ENCODE measurements at regions not wholly inside any gene's neighbourhood (a gene's known extent, or its start where the extent isn't known, plus 50 kb on each side); places are given as distances from the start of the nearest gene placed in this dataset.
"Not testable (repeated sequence)": the region's sequence is repeated elsewhere in the genome, so short reads cannot be mapped to it uniquely, and the experiment has no call there.

DNA sequence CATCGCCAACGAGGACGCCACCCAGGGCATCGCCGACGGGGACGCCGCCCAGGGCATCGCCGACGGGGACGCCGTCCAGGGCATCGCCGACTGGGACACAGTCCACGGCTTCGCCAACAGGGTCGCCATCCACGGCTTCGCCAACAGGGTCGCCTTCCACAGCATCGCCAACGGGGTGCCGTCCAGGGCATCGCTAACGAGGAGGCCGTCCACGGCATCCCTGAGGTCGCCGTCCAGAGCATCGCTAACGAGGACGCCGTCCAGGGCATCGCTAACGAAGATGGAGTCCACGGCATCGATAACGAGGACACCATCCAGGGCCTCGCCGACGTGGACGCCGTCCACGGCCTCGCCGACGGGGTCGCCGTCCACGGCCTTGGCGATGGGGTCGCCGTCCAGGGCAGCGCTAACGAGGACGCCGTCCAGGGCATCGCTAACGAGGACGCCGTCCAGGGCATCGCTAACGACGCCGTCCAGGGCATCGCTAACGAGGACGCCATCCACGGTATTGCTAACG lies 947.8 kb downstream of the TUBA3C start:
- no peak overlapping the region for H3K27ac ChIP-seq (ENCODE audit: low read length)
- ATAC-seq (no peak), DNase-seq (no peak)
- no peaks in the 10 kb centered on the region for H3F3A ChIP-seq (ENCODE audit: low read length, unreplicated experiment)
- H3K9me3 ChIP-seq (ENCODE audit: low read length): peaks cover 29% of the 10 kb centered on the region
- H4K20me1 ChIP-seq (ENCODE audit: low read length): no peaks in the 10 kb centered on the region
- no peaks in the 10 kb centered on the region for H3K27me3 ChIP-seq (ENCODE audit: low read length)
- H3K9ac ChIP-seq (ENCODE audit: low read length): no peak overlapping the region
- H3K4me2 ChIP-seq (ENCODE audit: low read length): no peak overlapping the region
- no peaks in the 10 kb centered on the region for H3K79me2 ChIP-seq (ENCODE audit: low read length)
- POLR2A ChIA-PET (ENCODE audit: unreplicated experiment): no interaction called here
- BruUV-seq (replicated peaks): no TSS peak
- H3K4me1 ChIP-seq (ENCODE audit: insufficient read depth, low read length): no peaks in the 10 kb centered on the region
- TF ChIP-seq EZH2phosphoT487 (IDR thresholded peaks at IDR 0.05; ENCODE audit: borderline replicate concordance, low read length): no peak
- TF ChIP-seq, protein P1, sequence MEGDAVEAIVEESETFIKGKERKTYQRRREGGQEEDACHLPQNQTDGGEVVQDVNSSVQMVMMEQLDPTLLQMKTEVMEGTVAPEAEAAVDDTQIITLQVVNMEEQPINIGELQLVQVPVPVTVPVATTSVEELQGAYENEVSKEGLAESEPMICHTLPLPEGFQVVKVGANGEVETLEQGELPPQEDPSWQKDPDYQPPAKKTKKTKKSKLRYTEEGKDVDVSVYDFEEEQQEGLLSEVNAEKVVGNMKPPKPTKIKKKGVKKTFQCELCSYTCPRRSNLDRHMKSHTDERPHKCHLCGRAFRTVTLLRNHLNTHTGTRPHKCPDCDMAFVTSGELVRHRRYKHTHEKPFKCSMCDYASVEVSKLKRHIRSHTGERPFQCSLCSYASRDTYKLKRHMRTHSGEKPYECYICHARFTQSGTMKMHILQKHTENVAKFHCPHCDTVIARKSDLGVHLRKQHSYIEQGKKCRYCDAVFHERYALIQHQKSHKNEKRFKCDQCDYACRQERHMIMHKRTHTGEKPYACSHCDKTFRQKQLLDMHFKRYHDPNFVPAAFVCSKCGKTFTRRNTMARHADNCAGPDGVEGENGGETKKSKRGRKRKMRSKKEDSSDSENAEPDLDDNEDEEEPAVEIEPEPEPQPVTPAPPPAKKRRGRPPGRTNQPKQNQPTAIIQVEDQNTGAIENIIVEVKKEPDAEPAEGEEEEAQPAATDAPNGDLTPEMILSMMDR (conservative IDR thresholded peaks at IDR 0.05; ENCODE audit: low read depth, low read length): no peak
- no peak for TF ChIP-seq EZH2 (IDR thresholded peaks at IDR 0.05; ENCODE audit: low read length, unreplicated experiment)
- H3K36me3 ChIP-seq (ENCODE audit: low read depth, low read length): no peaks in the 10 kb centered on the region
- intact Hi-C loops (cut with micrococcal nuclease): no loop called here
- CTCF ChIA-PET: no interaction called here
- H2AFZ ChIP-seq (ENCODE audit: low read length): no peak overlapping the region
- H3K4me3 ChIP-seq (ENCODE audit: low read length): no peak overlapping the region
- H3K9me2 ChIP-seq (replicated peaks; ENCODE audit: low read length): no peaks in the 10 kb centered on the region

DNA sequence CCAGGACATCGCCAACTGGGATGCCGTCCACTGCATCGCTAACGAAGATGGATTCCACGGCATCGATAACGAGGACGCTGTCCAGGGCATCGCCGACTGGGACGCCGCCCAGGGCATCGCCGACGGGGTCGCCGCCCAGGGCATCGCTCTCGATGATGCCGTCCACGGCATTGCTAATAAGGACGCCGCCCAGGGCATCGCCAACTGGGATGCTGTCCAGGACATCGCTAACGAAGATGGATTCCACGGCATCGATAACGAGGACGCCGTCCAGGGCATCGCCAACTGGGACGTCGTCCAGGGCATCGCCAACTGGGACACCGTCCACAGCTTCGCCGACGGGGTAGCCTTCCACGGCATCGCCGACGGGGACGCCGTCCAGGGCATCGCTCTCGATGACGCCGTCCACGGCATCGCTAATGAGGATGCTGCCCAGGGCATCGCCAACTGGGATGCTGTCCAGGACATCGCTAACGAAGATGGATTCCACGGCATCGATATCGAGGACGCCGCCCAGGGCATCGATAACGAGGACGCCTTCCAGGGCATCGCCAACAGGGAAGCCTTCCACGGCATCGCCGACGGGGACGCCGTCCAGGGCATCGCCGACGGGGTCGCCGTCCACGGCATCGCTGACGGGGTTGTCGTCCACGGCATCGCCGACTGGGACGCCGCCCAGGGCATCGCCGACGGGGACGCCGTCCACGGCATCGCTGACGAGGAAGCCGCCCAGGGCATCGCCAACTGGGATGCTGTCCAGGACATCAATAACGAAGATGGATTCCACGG lies 948.4 kb downstream of the TUBA3C start:
- Histone ChIP-seq H3K4me3 (ENCODE audit: low read length) (no peak overlapping the region), H3K27ac (ENCODE audit: low read length) (no peak overlapping the region), H3K36me3 (ENCODE audit: low read depth, low read length) (no peaks in the 10 kb centered on the region), H3F3A (ENCODE audit: low read length, unreplicated experiment) (no peaks in the 10 kb centered on the region), H3K4me2 (ENCODE audit: low read length) (no peak overlapping the region), H3K79me2 (ENCODE audit: low read length) (no peaks in the 10 kb centered on the region), H4K20me1 (ENCODE audit: low read length) (no peaks in the 10 kb centered on the region), H3K9me3 (ENCODE audit: low read length) (peaks cover 29% of the 10 kb centered on the region), H3K9ac (ENCODE audit: low read length) (no peak overlapping the region), H3K9me2 (replicated peaks; ENCODE audit: low read length) (no peaks in the 10 kb centered on the region), H3K4me1 (ENCODE audit: insufficient read depth, low read length) (no peaks in the 10 kb centered on the region), H2AFZ (ENCODE audit: low read length) (no peak overlapping the region), H3K27me3 (ENCODE audit: low read length) (no peaks in the 10 kb centered on the region)
- no TSS peak for BruUV-seq (replicated peaks)
- DNase-seq (no peak), ATAC-seq (no peak)
- intact Hi-C loops (cut with micrococcal nuclease): no loop called here
- POLR2A ChIA-PET (ENCODE audit: unreplicated experiment): no interaction called here
- TF ChIP-seq EZH2phosphoT487 (IDR thresholded peaks at IDR 0.05; ENCODE audit: borderline replicate concordance, low read length): no peak
- TF ChIP-seq, protein P1 (conservative IDR thresholded peaks at IDR 0.05; ENCODE audit: low read depth, low read length): no peak
- TF ChIP-seq EZH2 (IDR thresholded peaks at IDR 0.05; ENCODE audit: low read length, unreplicated experiment): no peak
- CTCF ChIA-PET: no interaction called here

DNA sequence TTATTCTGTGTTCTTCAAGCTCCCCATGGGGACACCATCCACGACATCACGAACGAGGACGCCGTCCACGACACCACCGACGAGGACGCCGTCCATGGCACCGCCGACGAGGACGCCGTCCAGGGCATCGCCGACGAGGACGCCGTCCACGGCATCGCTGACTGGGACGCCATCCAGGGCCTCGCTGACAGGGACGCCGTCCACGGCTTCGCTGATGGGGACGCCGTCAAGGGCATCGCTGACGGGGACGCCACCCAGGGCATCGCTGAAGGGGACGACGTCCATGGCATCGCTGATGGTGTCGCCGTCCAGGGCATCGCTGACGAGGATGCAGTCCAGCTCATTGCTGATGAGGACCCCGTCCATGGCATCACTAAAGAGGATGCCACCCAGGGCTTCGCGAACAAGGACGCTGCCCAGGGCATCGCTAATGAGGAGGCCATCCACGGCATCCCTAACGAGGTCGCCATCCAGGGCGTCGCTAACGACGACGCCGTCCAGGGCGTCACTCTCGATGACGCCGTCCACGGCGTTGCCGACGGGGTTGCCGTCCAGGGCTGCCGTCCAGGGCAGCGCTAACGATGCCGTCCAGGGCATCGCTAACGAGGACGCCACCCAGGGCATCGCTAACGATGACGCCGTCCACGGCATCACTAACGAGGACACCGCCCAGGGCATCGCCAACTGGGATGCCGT lies 949.2 kb downstream of the TUBA3C start:
- Histone ChIP-seq H3K4me2 (ENCODE audit: low read length) (no peak overlapping the region), H3K9ac (ENCODE audit: low read length) (no peak overlapping the region), H3K27ac (ENCODE audit: low read length) (no peak overlapping the region), H3F3A (ENCODE audit: low read length, unreplicated experiment) (no peaks in the 10 kb centered on the region), H3K79me2 (ENCODE audit: low read length) (no peaks in the 10 kb centered on the region), H3K4me3 (ENCODE audit: low read length) (no peak overlapping the region), H3K36me3 (ENCODE audit: low read depth, low read length) (no peaks in the 10 kb centered on the region), H3K9me3 (ENCODE audit: low read length) (peaks cover 33% of the 10 kb centered on the region), H2AFZ (ENCODE audit: low read length) (no peak overlapping the region), H4K20me1 (ENCODE audit: low read length) (no peaks in the 10 kb centered on the region), H3K4me1 (ENCODE audit: insufficient read depth, low read length) (no peaks in the 10 kb centered on the region), H3K27me3 (ENCODE audit: low read length) (no peaks in the 10 kb centered on the region), H3K9me2 (replicated peaks; ENCODE audit: low read length) (no peaks in the 10 kb centered on the region)
- ATAC-seq (no peak), DNase-seq (no peak)
- no TSS peak for BruUV-seq (replicated peaks)
- CTCF ChIA-PET: no interaction called here
- intact Hi-C loops (cut with micrococcal nuclease): no loop called here
- TF ChIP-seq EZH2phosphoT487 (IDR thresholded peaks at IDR 0.05; ENCODE audit: borderline replicate concordance, low read length) (no peak), EZH2 (IDR thresholded peaks at IDR 0.05; ENCODE audit: low read length, unreplicated experiment) (no peak)
- TF ChIP-seq, protein P1 (conservative IDR thresholded peaks at IDR 0.05; ENCODE audit: low read depth, low read length): no peak
- POLR2A ChIA-PET (ENCODE audit: unreplicated experiment): no interaction called here

DNA sequence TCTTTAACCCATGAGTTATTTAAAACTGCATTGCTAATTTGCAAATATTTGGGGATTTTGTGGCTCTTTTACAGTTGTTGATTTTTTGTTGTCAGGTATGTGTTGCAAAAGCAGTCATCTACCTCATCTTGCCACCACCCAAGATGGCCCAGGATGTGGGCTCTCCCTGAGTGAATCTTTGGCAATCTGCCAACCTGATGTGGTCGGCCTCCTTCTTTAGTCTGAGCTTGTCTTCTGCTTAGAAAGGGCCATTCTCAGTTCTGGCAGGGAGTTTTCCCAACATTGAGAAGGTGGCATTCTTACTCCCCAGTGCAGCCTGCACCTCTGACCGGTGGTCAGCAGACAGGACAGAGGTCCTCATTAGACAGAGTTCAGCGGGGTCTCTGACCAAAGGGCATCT lies 957.2 kb downstream of the TUBA3C start:
- CTCF ChIA-PET; H3K9me3 ChIP-seq (ENCODE audit: low read length); H3K27me3 ChIP-seq (ENCODE audit: low read length); POLR2A ChIA-PET (ENCODE audit: unreplicated experiment); H2AFZ ChIP-seq (ENCODE audit: low read length); H3K9me2 ChIP-seq (replicated peaks; ENCODE audit: low read length); H3K79me2 ChIP-seq (ENCODE audit: low read length); H3K27ac ChIP-seq (ENCODE audit: low read length); BruUV-seq (replicated peaks); ATAC-seq; H4K20me1 ChIP-seq (ENCODE audit: low read length); H3F3A ChIP-seq (ENCODE audit: low read length, unreplicated experiment); DNase-seq; H3K4me2 ChIP-seq (ENCODE audit: low read length); H3K9ac ChIP-seq (ENCODE audit: low read length); H3K36me3 ChIP-seq (ENCODE audit: low read depth, low read length); H3K4me1 ChIP-seq (ENCODE audit: insufficient read depth, low read length); H3K4me3 ChIP-seq (ENCODE audit: low read length); intact Hi-C loops (cut with micrococcal nuclease): not testable (repeated sequence)
